ENCODE measurements at regions not wholly inside any gene's neighbourhood (a gene's known extent, or its start where the extent isn't known, plus 50 kb on each side); places are given as distances from the start of the nearest gene placed in this dataset.
A peak's percentile ranks its signal among the peaks of the same experiment; 100 is the strongest.

DNA sequence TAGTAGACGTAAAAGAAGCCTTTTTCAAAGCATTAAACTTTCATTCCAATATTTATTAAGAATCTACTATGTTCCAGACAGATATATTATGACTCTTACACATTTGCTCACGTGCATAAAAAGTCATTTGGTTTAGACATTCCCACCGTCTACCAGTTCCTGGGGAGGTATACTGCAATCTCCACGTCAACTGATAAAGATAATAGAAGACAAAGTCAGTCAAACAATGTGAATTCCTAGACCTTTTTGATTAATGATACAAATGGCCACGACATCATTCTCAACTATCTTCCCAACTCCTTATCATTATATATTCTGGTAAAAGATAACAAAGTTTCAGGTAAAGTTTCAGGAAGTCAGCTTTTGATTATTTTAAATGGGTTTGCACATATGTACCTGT lies 69.0 kb downstream of the SIPA1L2 start:
- H3K27ac ChIP-seq (ENCODE audit: low read depth, low read length, poor library complexity, severe bottlenecking) = no peak overlapping the region
- no peaks in the 10 kb centered on the region for H3K27me3 ChIP-seq (replicated peaks; ENCODE audit: insufficient read depth, low read depth, low read length, poor library complexity)
- no peaks in the 10 kb centered on the region for H3K36me3 ChIP-seq (ENCODE audit: insufficient read depth, low read length, poor library complexity, severe bottlenecking)
- no peak for DNase-seq (ENCODE audit: low spot score)
- no TSS peak for BruUV-seq (replicated peaks)
- CTCF ChIA-PET = no interaction called here
- no peaks in the 10 kb centered on the region for H3K9me3 ChIP-seq (ENCODE audit: low read depth, low read length, poor library complexity, severe bottlenecking)
- TF ChIP-seq EZH2 (IDR thresholded peaks at IDR 0.05; ENCODE audit: borderline replicate concordance, low read depth, low read length, poor library complexity, severe bottlenecking) (no peak), CTCF (conservative IDR thresholded peaks at IDR 0.05; ENCODE audit: low read depth, low read length) (no peak)
- no peak overlapping the region for H3K4me3 ChIP-seq (ENCODE audit: low read depth, low read length, poor library complexity, severe bottlenecking)
- intact Hi-C loops (cut with micrococcal nuclease; ENCODE audit: unreplicated experiment) = no loop called here
- peaks cover 56% of the 10 kb centered on the region for H3K4me1 ChIP-seq (ENCODE audit: insufficient read depth, low read length, poor library complexity, severe bottlenecking)
- POLR2A ChIA-PET (ENCODE audit: low non-redundant PET) = no interaction called here

GRCh38 chr1:232558954-232559353 lies 71.0 kb downstream of the SIPA1L2 start:
- Histone ChIP-seq H3K9me3 (ENCODE audit: low read depth, low read length, poor library complexity, severe bottlenecking) (no peaks in the 10 kb centered on the region), H3K27ac (ENCODE audit: low read depth, low read length, poor library complexity, severe bottlenecking) (no peak overlapping the region), H3K27me3 (replicated peaks; ENCODE audit: insufficient read depth, low read depth, low read length, poor library complexity) (no peaks in the 10 kb centered on the region), H3K4me1 (ENCODE audit: insufficient read depth, low read length, poor library complexity, severe bottlenecking) (peaks cover 64% of the 10 kb centered on the region), H3K36me3 (ENCODE audit: insufficient read depth, low read length, poor library complexity, severe bottlenecking) (no peaks in the 10 kb centered on the region), H3K4me3 (ENCODE audit: low read depth, low read length, poor library complexity, severe bottlenecking) (no peak overlapping the region)
- intact Hi-C loops (cut with micrococcal nuclease; ENCODE audit: unreplicated experiment) = loop anchor here (5.0 kb wide), 1 partner anchor 58 kb away; no protein-coding TSS in a partner anchor
- POLR2A ChIA-PET (ENCODE audit: low non-redundant PET) = interaction anchor here (0.6 kb wide), 1 partner anchor 657 kb away, joined by 4 read pairs; no protein-coding TSS in a partner anchor
- CTCF ChIA-PET = no interaction called here
- TF ChIP-seq EZH2 (IDR thresholded peaks at IDR 0.05; ENCODE audit: borderline replicate concordance, low read depth, low read length, poor library complexity, severe bottlenecking) (no peak), CTCF (conservative IDR thresholded peaks at IDR 0.05; ENCODE audit: low read depth, low read length) (no peak)
- peak; percentile 99 for DNase-seq (ENCODE audit: low spot score)
- BruUV-seq (replicated peaks) = no TSS peak

GRCh38 chr1:232557502-232558191 lies 72.3 kb downstream of the SIPA1L2 start:
- BruUV-seq (replicated peaks) = no TSS peak
- H3K27ac ChIP-seq (ENCODE audit: low read depth, low read length, poor library complexity, severe bottlenecking) = no peak overlapping the region
- H3K36me3 ChIP-seq (ENCODE audit: insufficient read depth, low read length, poor library complexity, severe bottlenecking) = no peaks in the 10 kb centered on the region
- peaks cover 61% of the 10 kb centered on the region for H3K4me1 ChIP-seq (ENCODE audit: insufficient read depth, low read length, poor library complexity, severe bottlenecking)
- no peaks in the 10 kb centered on the region for H3K9me3 ChIP-seq (ENCODE audit: low read depth, low read length, poor library complexity, severe bottlenecking)
- no peak for TF ChIP-seq EZH2 (IDR thresholded peaks at IDR 0.05; ENCODE audit: borderline replicate concordance, low read depth, low read length, poor library complexity, severe bottlenecking)
- no peak for TF ChIP-seq CTCF (conservative IDR thresholded peaks at IDR 0.05; ENCODE audit: low read depth, low read length)
- H3K27me3 ChIP-seq (replicated peaks; ENCODE audit: insufficient read depth, low read depth, low read length, poor library complexity) = no peaks in the 10 kb centered on the region
- no peak overlapping the region for H3K4me3 ChIP-seq (ENCODE audit: low read depth, low read length, poor library complexity, severe bottlenecking)
- POLR2A ChIA-PET (ENCODE audit: low non-redundant PET) = no interaction called here
- CTCF ChIA-PET = interaction anchor here (0.6 kb wide), 1 partner anchor 574 kb away, joined by 5 read pairs; no protein-coding TSS in a partner anchor
- DNase-seq (ENCODE audit: low spot score) = peak; percentile 48
- intact Hi-C loops (cut with micrococcal nuclease; ENCODE audit: unreplicated experiment) = loop anchor here (5.0 kb wide), 1 partner anchor 60 kb away; no protein-coding TSS in a partner anchor
